NCI-H2029 treated with DMSO at 0.1 percent for 48 hours (cell line): ENCODE measurements at regions not wholly inside any gene's neighbourhood (a gene's known extent, or its start where the extent isn't known, plus 50 kb on each side); places are given as distances from the start of the nearest gene placed in this dataset.

Source experiments
- DNase-seq: peaks from one replicate; lab custom pipeline; 2025; lab: John Stamatoyannopoulos, UW

DNA sequence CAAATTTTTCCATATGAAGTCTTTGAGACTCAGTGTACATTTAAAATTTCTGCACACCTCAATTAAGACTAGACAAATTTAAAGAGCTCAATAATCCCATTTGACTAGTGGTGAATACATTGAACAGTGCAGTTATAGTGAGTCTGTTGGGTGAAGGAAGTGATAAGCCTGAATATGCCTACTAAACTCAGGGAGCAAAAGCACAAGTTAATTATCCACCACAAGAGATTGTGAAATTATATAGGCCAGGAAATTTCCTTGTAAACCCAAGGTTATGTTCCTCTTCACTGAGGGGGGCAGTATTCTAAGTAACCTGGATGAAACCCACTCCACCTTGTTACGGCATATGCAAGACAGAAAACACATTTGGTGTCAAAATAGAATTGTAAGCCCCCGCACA, 612.9 kb upstream of the DAB2 start:
- DNase-seq = no peak

DNA sequence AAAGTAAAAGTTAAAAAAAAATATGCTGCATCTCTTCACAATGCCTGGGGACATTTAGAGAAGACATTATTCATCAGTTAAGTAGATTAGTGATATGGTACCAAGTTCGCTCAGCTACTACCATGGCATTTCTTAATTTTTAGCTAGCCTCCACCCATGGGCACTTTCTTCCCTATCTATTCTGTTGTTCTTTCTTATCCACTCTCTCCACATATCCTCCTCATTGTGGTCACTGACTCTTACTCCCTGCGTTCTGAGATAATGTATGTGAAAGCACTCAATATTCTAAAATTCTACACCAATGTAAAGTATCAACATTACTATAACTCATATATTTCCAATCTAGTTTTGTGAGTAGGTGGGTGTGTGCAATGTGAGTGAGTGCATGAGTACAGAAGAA, 609.7 kb upstream of the DAB2 start:
- DNase-seq = no peak

DNA sequence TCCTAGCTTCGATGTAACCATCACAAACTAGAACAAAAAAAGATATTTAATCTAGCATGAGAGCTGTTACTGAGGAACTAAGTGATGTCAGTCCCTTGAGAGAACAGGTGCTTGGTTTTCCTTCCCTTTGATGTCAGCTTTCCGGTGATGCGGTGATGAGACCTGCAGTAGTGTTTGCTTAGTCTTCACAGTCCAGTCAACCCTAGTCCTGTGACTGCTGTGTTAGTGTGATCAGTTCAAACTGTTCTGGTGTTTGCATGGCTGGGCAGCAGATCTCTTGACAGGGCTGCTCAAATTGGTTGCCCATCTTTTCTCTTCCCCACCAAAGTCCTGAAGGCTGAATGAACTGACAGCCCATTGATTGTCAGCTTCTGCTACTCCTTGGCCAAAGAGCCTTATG, 608.6 kb upstream of the DAB2 start:
- DNase-seq = no peak

DNA sequence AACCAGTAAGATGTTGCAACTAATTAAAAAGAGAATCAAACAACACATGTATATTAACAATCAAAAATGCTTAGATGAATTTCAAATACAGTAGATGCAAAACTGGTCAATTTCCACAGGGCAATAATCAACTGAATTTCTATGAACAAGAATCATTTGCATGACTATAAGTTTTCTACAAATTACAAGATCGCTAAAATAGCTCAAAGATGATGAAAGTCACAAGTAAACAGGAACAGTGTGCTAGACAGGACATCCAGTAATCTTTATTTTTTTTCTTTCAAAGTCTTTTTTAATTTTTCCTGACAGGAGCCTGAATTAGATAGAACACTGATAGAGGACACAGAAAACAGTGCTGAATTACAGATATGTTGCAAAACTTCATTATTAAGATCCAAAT, 608.2 kb upstream of the DAB2 start:
- no peak for DNase-seq

DNA sequence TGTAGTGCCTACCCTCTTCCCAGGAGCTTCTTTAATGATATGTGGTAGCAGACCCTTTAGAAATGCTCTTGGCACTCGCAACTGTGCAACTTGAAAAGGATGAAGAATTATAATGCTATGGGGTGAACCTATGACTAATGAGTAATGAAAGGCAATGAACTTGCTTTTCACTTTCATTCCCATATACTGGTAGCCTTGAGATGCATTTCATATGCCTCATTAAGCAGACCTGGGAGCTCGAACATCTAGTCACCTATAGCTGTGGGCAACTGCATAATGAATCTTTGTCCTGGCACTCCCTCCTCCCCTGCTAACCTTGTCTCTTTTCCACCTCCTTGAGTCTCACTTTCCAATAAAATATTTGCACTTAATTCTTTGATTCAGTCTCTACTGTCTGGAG, 605.9 kb upstream of the DAB2 start:
- no peak for DNase-seq

DNA sequence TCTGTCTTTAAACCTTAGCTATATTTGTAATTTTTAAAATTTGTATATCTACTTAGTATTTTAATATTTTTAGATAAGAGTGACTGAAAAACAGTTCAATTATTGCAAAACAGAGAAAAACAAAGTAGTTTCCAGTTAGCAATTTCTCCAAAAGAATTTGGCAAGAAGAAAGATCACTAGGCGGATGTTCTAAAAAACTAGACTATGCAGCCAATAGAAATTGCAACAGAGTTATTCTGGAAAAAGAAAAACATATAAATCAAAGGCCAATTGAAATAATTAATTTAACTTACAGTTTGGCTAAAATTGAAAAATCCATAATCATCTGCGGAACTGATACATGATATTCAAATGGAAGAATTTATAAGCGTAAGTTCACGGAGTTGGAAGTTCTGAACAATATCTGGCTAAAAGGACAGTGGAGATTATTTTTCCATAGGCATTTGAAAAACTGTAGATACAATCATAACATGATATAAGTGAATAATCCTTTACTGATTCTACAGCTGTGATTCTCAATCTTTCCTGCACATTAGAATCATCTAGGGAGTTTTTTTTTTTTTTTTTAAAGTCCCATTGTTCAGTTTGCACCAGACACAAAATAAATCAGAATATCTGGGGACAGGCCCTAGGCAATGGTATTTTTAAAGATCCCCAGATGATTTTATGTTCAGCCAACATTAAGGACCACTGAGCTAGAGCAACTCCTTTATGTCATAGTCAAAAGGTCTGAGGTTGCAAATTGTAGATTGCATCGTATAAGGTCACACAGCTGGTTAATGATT, 605.1 kb upstream of the DAB2 start:
- DNase-seq = no peak

DNA sequence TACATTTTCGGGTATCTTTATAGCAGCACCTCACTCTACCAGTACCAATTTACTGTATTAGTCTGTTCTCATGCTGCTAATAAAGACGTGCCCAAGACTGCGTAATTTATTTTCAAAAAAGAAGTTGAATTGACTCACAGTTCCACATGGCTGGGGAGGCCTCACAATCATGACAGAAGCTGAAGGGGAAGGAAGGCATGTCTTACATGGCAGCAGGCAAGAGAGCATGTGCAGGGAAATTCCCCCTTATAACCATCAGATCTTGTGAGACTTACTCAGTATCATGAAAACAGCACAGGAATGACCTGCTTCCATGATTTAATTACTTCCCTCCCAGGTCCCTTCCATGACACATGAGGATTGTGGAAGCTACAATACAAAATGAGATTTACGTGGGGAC, 602.6 kb upstream of the DAB2 start:
- DNase-seq = no peak

DNA sequence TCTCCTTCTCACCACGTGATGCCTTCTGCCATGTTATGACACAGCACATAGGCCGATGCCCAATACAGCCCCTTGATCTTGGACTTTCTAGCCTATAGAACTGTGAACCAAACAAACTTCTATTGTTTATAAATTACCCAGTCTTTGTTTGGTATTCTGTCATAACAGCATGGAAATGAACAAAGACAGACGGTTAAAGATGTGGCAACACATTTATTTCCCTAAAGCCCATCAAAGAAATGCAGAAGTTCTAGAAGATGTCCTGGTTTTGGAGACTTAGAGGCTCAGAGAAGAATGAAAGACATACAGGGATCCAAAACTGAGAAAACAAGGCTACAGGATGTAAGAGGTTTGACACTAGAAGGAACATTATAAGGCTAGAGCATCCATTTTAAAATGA, 600.8 kb upstream of the DAB2 start:
- no peak for DNase-seq

DNA sequence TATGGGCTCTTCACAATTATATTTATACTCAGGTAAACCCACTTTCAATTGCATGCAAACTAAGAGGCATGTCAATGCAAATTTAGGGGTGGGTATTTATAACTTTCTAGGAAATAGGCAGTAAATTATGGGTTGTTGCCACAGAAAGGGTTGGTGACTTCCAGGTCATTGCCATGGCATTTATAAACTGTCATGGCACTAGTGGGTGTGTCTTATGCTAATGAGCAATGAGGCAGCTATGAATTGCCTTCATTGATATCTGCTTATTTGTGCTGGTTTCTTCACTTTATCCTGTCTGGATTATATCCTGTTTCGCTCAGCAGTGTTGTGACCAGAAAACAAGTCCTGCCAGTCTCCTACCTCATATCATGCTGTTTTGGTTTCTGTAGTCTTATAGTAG, 597.3 kb upstream of the DAB2 start:
- no peak for DNase-seq

DNA sequence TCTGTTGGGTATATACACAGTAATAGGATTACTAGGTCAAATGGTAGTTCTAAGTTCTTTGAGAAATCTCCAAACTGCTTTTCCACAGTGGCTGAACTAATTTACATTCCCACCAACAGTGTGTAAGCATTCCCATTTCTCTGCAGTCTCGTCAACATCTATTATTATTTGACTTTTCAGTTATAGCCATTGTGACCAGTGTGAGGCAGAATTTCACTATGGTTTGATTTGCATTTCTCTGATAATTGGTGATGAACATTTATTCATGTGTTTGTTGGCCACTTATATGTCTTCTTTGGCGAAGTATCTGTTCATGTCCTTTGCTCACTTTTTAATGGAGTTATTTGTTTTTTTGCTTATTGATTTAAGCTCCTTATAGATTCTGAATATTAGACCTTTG, 596.2 kb upstream of the DAB2 start:
- no peak for DNase-seq

DNA sequence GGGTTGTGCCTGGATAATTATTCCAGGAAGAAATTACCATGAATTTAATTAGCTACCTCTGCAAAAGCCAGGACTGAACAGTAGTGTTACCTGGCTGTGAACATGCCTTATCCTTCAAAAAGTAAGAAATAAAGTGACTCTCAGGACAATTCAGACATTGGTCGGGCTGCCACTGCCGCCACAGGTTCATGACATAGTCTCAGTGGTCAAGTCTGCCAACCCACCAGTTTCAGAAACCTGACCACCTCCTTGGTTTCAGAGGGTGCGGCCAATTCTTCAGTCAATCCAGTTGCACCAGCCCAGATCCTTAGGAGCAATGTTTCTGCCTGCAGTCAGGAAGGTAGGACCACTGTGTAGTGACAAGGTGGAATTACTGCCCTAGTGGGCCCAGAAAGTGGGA, 593.1 kb upstream of the DAB2 start:
- DNase-seq = no peak

DNA sequence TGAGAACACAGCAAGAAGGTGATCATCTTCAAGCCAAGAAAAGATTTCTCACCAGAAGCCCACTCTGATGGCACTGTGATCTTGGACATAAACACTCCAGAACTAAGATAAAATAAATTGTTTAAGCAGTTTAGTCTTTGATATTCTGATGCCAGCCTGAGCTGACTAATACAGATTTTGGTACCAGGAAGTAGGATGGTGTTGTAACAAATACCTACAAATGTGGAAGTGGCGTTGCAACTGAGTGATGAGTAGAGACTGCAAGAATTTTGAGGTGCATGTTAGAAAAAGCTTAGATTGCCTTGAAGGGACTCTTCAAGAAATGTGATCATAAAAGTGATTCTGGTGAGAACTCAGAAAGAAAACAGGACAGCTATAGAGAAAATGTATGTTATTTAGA, 592.4 kb upstream of the DAB2 start:
- no peak for DNase-seq

DNA sequence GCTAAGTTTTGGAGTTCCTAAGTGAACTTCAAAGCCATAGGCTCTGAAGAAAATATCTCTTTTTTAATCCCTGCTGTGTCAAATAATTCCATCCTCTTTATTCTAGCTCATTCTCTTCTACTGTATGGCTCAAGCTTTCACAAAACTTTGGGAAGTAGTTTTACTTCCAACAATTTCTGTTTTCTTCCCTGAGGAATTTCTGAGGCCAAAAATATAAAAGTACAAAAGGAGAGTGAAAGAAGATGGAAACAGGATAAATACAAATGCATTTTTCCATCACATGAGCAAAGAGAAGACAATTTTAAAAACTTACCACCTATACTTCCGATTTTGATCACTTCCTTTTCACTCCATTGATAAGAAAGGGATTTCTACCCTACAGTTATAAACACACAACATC, 585.7 kb upstream of the DAB2 start:
- no peak for DNase-seq

DNA sequence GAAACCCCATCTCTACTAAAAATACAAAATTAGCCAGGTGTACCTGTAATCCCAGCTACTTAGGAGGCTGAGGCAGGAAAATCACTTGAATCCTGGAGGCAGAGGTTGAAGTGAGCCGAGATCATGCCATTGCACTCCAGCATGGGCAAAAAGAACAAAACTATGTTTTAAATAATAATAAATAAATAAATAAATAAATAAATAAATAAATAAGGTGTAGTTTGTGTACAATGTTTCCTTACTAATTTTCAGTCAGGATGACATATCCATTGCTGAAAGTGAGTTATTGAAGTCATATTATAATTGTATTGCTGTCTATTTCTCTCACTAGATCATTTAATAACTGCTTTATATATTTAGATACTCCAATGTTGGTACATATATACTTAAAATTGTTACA, 581.5 kb upstream of the DAB2 start:
- no peak for DNase-seq

DNA sequence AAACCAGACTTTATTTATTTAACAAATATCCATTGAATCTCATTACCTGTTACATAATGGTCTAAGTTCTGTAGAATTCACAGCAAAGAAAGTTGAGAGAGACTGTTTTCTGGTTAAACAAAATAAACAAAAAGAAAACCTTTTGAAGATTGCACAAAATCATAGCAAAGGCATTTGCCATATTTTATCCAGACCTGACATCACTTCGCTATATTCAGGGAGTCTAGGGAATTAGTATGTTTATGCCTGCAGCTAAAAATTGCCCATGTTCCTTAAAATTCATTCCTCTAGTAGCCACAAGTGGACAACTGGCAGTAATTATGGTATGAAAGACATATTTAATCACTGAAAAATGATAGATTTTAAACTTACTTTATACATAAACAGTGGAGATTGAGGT, 577.0 kb upstream of the DAB2 start:
- no peak for DNase-seq

DNA sequence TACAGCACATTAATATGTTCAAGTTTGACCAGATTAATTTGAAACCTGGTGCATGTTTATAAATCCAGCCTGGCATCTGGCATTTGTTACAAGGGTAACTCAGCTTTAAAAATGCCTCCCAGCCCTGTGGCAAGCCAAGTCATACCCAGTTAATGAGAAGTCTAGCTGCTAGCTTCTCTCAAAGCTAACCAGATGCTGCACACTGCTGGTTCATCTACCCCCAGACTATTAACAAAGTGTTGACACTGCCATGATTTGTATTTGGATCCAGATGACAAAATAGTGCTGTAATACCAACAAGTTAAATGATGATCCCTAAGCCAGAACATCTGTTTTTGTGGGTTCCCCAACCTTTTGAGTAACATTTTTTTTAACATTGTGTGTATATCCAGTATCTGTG, 573.7 kb upstream of the DAB2 start:
- no peak for DNase-seq

DNA sequence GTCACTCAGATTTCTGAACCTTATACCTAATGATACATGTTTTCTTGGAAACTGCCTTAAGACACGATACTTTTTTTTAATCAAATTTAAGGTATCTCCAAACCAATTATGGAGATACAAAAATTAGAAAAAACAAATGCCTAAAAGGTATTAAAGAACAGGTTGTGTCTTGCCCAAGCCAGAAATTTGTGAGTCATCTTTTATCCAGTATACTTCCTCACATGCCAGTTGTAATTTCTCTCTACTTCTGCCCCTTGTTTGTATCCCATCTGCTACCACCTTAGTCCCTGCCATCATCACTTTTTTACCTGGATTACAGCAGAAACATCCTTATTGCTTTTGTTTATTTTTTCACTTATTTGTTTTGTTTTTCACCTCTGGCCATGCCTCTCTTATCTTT, 571.2 kb upstream of the DAB2 start:
- DNase-seq = no peak

DNA sequence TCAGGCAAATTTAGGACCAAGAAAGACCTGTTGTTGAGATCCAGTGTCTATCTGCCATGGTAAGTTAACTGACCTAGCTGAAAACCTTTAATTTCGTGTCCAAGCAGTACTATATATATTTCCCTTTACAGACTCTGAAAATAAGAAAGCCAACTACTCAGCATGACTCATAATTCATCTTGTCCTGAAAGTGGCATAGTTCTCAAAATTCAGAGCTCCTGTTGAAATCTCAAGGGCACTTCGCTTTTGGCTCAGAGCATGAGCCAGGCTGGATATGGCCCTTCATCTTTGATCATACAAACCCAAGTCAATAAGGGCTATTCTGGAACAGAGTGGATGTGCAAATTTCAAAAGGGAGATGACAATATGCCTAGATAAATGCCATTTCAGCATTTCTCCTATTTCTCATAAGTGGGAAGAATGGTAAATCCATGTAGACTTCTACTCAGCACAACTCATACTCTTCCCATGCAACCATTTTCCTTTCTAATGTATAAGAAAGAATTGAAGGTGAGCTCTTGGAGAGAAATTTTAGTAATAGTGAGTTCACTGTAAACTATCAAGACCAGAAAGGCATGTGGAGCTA, 567.9 kb upstream of the DAB2 start:
- DNase-seq = no peak

DNA sequence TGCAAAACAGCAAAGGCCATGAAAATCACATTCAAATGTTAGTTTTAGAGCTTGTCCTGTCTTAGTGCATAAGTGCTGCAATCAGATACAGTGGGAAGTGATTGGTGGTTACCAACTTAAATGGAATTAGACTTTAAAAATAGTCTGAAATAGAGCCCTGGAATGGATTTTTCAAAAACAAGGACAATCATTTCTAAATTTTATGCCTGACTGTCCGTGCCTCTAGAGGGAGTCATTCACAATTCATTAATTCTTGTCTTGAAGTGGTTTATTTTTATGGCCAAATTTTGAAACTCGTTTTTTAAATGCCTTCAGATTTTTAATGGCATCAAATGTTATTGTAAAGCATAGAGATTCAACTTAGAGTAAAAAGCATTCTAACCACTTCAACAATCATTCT, 561.8 kb upstream of the DAB2 start:
- DNase-seq = no peak

DNA sequence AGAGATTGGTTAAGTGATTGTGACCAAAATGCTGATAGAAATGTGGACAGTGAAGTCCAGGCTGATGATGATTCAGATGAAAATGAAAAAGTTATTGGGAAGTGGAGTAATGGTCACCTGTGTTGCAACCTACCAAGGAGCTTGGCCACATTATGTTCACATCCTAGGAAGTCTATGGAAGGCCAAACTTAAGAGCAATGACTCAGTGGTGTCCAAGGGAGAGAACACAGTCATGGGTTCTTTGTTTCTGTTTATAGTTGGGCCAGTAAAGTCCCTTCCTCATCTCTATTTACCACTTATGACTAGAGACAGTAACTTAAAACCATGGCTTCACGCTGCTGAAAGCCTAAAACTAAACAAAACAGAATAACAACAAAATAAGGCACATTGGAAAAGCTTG, 555.3 kb upstream of the DAB2 start:
- DNase-seq = no peak

DNA sequence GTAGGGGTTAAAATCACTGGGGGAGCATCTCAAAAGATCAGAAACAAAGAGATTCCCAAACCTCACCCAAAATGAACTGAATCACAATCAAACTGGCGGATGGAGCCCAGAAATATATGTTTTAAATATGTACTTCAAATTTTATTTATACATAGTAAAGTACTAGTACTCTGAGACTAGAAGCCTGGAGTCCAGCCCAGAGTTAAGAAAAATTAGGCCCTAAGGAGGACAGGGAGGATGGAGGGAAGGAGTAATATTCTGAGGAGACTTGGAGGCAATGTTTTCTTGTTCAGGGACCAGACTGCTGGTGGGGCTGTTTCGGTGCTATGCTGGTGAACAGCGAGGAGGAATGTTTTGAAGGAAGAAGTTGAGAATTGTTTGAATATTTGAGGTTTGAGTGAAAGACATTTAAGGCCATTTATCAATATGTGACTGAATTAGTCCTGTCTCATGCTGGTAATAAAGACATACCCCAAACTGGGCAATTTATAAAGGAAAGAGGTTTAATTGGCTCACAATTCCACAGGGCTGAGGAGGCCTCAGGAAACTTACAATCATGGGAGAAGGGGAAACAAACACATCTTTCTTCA, 552.4 kb upstream of the DAB2 start:
- DNase-seq = no peak

DNA sequence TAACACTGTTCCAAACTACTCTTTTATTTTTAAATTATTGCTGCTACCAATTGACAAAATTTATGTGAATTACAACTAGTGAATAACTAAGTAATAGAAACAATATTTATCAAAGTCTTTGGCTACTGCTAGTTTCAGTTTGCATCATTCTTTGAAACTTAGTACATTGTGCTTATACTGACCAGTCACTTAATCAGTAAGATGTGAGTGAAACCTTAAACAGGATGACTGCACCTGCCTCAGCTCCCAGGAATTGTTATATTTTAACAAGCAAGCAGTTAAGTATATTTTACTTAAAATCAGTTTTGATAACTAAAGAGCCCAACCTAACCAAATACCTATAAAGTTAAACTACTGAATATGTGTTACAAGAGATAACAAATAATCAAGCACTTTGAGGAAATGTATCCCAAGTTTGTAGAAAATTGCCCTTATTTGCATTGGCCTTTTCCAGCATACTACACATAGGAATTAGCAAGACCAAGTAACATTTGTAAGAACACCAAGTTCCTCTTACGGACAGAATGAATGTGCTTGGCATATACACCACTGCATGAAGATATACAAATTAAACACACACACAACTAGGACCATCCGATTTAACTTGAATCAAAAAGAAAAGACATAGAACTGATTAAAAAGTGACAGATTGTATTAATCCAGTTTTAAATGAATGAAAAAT, 545.5 kb upstream of the DAB2 start:
- no peak for DNase-seq

DNA sequence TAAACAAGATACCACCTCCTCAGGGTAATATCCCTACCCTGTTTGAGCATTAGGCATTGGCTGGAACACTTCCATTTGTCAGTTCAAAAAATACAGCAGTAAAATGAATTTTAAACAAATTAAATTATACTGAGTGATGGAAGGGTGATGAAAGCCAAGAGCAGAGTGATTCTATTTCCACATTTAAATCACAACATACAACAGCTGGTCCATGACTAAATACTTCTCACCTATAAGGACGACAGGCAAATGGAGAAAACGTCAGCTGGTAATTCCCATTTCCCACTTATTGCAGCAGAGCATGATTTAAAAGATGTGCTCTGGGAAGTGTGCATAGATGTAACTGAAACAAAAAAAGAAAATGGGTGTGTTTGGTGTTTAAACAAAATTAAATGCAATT, 543.6 kb upstream of the DAB2 start:
- no peak for DNase-seq
